ENCODE measurements at regions not wholly inside any gene's neighbourhood (a gene's known extent, or its start where the extent isn't known, plus 50 kb on each side); places are given as distances from the start of the nearest gene placed in this dataset.

DNA sequence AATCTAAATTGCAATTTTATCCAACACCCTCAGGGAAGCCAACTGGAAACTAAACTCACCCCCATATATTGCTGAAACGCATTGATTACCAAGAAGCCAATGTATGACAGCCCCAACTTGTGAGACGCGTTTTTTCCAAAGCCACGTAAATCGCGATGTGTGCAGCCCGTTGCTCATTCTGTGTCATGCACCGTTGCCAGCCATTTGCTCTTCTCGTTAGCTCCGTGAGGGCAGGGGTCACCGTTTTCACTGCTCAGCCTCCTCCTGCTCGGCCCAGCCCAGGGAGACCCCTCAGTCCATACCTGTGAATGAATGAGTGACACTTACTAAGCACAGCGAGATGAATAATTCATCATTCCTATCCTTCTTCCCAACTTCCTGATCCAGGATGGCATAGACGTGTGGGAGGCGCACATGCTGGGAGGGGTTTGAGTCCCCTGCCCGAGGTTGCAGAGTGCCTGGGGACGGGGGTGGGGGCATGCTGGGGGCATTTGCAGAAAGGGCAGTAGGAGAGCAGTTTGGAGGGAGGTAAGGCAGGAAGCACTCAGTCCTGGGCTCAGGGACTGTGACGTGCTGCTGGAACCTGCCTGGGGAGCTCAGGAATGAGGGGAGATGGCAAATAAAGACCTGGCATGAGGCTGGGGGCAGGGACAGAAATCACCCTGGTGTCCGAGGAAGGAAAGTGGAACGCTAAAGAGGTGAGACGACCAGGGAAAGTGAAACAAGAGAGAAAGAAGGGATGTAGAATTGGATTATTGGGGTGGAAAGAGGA lies 104.2 kb upstream of the SDK1 start:
- TF ChIP-seq, protein P1, sequence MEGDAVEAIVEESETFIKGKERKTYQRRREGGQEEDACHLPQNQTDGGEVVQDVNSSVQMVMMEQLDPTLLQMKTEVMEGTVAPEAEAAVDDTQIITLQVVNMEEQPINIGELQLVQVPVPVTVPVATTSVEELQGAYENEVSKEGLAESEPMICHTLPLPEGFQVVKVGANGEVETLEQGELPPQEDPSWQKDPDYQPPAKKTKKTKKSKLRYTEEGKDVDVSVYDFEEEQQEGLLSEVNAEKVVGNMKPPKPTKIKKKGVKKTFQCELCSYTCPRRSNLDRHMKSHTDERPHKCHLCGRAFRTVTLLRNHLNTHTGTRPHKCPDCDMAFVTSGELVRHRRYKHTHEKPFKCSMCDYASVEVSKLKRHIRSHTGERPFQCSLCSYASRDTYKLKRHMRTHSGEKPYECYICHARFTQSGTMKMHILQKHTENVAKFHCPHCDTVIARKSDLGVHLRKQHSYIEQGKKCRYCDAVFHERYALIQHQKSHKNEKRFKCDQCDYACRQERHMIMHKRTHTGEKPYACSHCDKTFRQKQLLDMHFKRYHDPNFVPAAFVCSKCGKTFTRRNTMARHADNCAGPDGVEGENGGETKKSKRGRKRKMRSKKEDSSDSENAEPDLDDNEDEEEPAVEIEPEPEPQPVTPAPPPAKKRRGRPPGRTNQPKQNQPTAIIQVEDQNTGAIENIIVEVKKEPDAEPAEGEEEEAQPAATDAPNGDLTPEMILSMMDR (IDR thresholded peaks at IDR 0.05), result no peak
- TF ChIP-seq POLR2A (IDR thresholded peaks at IDR 0.05), result no peak
